GM19025 (cell line): ENCODE measurements at regions not wholly inside any gene's neighbourhood (a gene's known extent, or its start where the extent isn't known, plus 50 kb on each side); places are given as distances from the start of the nearest gene placed in this dataset.

Experiments
- ATAC-seq: cut with Tn5 transposase; IDR thresholded peaks from one replicate; pipeline ENCODE4 v1.9.1; 2021; ENCODE audit warnings: mild to moderate bottlenecking, low read depth, moderate library complexity; ENCODE audit not compliant: unreplicated experiment

DNA sequence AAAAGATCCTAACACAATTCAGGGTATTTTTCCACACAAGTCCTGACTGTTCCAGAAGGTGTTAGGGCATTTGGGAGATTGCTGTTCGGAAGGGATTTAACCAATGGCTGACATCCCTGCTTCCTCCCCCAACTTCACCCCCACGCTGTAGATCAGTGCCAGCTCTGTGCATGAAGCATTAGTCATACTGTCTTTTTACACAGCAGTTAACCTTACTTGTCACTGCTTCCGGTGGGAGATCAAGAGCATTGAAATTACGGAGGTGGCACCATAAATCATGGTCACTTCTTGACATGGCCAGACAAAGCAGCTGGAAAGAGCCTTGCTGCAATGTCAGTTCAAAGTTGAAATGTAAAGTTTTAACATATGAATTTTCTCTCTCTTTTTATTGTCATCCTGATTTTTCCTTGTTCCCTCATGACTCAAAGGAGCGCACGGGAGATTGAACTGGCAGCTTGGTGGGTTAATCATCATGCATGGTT is 70.2 kb downstream of the HRH4 start:
- no peak for ATAC-seq

DNA sequence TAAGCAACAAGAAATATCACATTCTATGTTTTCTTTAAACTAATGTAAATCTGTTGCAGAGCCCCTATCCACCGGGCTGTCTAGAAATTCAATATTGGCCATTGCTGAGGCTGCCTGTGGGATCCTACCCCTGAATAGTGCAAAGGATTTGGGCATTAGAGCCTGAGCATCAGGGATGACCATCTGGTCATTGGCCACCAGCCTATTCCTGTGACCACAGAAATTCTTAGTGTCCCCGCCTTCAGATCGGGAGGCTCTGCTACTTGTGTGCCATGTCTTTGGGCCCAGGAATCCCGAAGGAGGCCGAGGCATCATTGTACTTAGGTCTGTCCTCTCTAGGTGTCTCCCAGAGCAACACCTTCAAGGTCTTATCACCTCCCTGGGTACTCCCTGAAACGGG is 73.8 kb downstream of the HRH4 start:
- ATAC-seq: no peak

DNA sequence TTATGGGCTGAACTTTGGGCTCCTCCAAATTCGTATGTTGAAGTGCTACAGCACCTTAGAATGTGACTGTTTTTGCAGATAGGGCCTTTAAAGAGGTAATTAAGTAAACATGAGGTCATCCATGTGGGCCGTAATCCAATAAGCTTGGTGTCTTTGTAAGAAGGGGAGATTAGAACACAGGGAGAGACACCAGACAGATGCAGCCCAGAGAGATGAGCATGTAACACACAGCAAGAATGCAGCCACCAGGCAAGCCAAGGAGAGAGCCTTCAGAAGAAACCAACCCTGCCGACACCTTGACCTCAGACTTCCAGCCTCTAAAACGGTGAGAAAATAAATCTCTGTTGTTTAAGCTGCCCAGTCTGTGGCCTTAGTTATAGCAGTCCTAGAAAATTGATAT is 74.3 kb downstream of the HRH4 start:
- no peak for ATAC-seq

DNA sequence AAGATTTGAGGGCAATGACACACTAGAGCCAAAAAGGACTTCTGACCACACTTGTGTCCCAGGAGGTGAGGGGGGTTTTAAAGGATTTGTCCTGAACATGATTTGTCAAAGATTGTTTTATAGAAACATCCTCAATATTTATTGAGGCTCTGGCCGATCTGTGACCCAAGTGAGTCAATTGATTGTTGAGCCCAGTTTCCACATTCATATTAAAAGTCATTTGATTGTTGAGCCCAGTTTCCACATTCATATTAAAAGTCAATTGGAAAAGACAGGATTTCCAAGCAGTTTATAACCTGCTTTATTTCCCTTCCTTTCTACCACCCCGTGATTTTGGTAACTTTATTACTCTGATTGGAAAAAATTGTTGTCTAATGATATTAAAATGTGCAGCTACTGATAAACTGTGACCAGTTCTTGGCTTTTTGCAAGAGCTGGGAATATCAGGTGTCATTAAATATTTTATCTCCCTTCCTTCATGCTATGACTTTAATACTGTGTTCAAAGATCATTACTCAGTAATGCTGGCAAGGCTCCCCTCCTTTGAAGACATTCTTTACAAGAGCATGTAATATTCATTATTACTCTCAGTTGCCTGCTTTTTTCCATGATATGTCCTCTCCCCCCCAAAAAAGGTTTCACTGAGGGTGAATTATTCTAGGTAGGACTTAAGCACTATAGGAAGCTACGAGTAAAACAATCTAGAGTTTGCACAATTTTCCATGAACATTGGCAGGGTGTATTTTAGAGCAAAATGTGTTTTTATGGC is 75.3 kb downstream of the HRH4 start:
- ATAC-seq: no peak

DNA sequence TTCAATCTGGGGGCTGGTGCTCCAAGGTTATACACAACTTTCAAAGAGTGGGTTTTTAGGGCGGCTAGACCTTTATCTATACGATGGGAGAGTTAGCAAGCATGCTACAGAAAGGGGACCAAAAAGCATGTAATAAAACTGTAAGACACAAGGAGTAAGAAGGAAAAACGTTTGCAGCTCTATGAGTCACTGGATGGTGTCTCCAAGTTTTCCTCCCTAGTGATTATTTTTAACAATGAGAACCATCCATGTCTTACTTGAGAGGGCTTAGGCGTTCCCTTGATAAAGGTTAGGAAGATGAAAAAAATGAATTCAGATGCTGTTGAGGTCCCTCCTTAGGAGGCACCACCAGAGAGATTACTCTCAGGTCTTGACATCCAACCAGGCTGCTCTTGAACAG is 75.9 kb downstream of the HRH4 start:
- ATAC-seq: no peak

DNA sequence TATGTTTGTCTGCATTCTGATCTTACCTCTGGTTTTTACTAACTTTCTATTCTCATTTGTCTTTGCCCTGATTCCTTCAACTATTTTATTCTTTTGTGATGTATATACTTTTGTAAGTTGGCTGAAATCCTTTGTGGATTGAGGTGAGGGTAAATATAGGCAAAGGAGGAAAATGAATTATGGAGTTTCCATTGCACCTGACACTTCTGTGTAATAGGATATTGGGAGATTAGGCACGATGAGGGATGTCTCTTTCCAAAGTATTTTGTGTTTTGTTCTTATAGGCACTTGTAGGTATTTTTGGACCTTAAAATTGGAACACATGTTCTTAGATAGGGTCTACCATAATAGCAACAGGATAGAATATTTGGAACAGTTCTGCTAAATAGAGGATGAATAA is 76.4 kb downstream of the HRH4 start:
- no peak for ATAC-seq

DNA sequence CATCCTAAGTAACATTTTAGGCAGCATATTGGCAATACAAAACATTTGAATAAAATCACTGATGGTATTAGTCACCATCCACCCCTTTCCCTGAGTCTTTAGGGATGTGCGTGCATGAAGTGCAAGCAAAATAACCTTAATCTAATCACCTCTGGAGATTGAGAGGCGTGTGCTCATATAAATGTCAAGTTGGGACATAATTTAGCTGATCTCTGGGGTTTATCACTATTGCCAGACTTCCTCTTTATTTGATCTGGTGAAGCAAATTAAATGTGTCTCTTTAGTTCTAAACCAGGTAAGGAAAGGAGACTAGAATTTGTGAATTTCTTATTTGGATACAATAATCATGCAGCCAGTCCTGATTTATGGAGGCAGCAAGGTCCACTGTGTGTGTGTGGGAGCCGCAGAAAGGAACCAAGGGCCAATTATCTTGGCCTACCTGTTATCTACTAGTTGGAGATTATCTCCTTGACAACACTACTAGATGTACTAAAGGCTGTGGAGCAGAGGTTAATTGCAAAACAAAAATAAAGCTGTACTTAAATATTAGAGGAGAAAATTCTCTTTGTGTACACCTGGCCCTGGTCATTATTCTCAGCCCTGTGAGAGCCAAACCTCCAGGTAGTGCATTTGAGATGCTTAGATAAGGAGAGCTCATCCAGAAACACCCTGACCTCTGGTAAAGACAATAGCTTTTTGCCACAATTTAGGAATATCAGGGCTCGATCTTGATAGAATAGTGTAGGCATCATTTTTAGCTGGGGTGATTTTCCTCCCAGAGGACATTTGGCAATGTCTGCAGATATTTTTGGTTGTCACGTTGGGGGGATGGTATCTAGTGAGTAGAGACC is 78.2 kb downstream of the HRH4 start:
- ATAC-seq: no peak

DNA sequence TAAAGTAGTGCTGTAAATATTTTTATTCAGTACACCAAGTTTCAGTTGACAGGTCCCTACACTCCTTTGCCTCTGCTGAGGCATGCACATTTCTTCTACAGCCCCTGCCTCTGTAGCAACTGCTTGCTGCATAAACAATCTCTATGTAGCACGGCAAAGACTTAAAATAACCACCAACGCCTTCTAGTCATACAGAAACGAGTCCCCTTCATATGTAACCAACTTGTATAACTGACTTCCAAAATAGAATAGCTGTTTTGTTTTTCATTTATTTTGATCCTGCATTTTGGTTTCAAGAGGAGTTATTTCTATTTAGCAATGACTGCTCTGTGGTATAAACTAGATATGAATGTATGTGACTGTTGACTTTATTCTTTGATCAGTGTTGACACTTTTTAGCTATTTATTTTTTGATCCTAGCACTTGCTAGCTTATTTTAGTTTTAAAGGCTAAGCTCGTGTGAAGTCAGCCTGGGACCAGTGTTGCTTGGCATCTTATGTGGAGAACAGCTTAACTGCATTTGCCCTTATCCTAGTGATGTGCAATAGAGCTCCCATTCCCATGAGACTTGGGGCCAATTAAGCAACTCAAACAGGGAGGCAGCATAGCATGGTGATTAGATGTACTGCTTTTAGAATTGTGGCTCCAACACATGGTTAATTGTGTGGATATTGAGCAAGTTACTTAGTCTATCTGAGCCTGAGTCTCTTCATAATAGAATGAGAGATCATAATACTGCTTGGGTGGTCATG is 79.6 kb downstream of the HRH4 start:
- no peak for ATAC-seq

DNA sequence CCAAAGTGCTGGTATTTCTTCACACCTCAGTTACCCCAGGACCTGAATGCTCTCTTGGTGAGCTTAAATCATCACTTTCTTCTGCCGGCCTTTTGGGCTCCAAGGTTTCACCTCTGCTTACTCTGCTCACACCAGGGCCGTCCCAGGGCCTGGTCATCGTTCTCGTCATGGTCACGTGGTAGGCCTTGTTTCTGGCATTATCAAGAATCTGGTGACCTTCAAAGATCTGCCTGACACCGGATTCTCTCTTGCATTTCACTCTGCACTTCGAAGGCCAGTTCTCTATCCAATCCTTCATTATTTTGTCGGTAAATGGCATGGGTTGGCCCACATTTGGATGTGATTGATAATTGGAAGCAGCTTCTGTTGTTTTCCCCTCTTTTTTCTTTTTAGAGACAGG is 80.5 kb downstream of the HRH4 start:
- ATAC-seq: no peak

DNA sequence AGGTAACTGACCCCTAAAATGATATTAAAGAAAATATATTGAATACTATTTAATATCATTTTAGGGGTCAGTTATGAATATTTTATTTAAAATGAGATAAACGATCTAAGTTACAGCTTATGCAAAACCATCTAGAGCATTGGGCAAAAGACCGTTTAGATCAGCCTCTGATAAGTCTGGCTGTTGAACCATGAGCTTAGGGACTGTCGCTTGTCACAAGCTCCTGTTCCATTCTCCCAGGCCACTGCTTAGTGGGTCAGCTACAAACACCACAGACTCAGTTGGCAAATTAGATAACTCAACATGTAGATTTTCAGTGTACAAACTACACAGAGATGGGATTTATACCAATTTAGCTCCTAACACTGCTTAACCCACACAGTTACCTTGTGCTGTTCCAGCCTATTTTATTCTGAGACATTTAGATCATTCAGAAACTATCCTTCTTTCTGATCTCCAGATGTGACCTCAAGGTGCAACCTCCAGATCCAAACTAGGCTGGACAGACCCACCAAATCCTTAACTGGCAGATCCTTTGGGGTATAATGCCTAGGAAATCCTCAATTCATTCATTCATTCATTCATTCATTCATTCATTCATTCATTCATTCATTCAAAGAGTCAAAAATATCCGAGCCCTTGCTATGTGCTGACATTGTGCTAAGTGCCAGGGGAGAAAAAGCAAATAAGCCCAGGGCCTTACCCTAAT is 82.8 kb downstream of the HRH4 start:
- ATAC-seq: no peak

DNA sequence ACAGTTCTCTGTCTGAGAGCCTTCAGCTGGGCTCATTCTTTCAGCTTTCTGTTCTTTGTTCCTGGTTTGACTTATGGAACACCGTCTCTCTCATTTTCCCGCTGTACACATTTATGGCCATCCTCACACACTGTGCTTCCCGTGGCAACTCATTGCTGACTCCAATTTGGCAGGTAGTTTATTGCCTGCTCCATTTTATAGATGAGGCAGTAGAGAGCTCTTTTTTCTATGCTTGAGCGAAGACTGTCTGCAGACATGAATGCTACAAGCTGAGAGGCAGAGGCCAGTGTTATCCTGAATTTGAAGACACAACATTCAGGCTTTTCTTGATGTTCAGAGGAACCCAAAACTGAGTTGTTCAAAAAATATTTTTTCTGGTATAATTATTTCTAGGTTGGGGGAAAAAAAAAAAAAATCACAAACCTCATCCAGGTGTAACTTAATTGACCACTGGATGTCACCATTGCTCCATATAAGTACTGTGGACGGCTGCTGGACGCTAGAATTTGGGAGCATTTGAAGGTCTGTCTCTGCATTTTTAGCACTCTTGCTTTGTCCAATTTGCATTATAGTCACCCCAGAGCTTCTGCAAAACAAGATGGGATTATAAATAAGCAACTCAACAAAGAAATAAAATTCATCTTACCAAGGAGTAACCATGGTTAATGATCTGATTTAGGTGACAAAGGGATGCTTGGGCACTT is 83.5 kb downstream of the HRH4 start:
- no peak for ATAC-seq

DNA sequence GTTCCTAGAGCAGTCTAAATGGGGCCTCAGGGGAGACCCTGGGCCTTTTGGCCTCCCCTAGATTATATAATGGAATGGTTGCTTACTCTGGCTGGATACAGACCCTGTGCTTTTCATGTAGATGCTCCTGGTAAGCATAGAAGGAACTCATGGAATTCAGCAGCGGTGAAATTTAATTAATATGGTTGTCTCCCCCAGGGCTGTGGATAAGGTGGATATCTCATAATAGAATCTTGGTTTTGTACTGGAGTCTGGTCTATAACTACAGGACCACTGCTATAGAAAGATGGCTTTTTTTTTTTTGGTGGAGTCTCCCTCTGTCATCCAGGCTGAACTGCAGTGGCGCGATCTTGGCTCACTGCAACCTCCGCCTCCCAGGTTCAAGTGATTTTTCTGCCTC is 84.5 kb downstream of the HRH4 start:
- no peak for ATAC-seq

DNA sequence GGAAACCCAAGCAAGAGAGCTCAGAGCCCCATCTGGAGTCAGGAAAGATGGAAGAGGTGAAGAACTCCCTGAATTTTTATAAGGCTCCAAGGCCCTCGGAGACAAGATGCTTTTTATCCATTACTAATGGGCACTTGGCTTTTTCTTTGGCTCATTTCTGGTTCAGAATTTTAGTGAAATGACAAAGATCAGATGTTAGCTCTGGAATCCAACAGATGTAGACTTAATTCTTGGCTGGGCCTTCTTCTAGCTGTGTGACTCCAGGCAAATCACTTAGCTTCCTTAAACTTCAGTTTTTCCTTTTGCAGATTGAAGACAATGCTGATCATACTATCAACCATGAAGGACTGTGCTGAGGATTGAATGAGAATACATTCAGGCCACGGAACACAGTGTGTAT is 85.2 kb downstream of the HRH4 start:
- no peak for ATAC-seq

DNA sequence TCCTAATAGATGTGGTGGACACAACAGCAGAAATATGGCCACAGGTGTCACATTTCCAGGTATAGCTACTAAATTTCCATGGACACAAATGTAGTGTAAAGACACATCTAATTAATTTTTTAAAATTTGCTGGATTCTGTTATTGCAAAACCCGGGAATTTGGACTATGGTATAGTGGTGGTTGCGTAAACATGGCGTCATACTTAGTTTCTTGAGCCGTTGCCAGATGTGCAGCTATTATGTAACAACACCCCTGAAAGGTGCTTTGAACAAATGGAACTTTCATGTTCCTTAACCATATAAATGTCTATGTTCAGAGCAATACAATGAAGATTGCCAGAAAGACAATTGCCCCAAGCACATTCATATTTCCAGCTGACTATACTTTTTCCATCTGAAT is 85.9 kb downstream of the HRH4 start:
- no peak for ATAC-seq

DNA sequence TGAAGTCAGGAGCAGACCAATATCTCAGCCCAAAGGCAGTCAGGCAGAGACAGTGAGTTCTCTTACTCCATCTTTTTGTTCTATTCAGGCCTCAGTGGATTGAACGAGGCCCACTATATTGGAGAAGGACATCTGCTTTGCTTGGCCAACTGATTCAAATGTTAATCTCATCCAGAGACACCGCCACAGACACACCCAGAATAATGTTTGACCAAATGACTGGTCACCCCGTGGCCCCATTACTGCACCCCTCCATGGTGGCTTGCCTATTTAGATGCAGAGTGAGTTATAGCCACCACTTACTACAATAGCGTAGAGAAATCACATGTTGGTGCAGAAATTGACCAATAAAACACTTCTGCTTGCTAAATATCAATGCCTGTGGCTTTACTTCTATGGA is 88.1 kb downstream of the HRH4 start:
- ATAC-seq: no peak

DNA sequence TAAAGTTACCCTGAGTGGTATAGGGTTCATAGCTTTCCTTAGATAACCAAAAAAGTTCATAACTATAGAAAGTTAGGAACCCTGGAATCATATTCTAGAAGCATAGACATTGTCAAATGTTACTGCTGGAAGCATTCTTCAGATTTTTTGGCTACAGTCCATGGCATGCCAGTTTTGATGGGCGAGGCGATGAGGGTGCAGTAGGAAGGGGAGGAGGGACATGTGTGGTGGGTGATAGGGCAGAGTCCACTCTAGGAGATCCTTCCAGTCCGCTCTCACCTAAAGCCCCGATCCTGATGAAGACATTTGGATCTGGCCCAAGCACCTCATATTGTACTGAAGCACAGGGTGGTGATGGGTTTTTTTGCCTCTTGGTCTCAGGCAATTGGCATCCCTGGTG is 91.8 kb downstream of the HRH4 start:
- no peak for ATAC-seq

DNA sequence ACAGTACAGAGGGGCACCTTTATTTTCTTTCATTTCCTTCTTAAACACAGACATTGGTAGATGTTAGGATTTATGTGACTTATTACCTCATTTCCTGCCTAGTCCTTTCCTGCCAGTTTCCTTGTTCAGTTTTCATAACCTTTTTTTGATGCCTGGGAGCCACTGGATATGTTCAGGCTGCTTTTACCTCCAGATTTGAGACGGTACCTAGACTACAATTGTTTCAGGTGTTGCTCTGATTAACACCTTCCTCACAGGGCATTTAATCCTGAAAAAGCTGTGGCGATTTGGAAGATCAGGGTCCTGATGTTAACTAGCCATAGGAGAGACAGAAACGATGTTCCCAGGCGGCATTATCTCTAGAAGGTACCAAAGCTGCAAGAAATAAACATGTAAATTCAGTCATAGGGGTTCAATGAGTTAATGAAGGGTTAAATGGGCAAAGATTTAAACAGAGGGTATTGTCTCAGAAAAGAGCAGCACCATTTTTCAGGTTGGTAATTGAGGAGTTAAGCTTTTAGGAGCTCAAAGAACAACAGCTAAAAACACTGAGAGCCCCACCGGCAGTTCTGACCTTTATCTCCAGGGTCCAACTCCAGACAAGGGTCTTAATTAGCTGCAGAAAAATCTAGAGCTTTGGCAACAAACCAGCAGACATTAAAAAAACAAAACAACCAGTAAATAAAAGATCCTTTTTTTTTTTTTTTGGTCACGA is 93.3 kb downstream of the HRH4 start:
- ATAC-seq: no peak

DNA sequence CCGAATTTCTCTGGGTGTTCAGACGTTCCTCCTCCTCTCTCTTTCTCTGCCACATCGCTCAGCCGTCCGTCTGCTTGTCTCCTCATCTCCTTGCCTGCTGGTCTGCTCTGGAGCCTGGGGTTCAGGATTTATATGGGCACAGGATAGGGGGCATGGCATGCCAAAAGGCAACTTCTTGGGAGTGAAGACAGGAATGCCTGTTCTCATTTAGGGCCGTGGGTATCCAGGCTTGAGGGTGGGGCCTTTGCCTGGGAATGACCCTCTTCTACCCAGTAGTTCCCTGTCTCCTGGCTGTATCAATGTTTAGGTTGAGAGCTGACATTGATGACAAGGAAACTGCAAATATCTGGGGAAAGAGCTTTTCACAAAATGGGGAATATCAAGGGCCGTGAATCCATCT is 98.0 kb downstream of the HRH4 start:
- no peak for ATAC-seq

DNA sequence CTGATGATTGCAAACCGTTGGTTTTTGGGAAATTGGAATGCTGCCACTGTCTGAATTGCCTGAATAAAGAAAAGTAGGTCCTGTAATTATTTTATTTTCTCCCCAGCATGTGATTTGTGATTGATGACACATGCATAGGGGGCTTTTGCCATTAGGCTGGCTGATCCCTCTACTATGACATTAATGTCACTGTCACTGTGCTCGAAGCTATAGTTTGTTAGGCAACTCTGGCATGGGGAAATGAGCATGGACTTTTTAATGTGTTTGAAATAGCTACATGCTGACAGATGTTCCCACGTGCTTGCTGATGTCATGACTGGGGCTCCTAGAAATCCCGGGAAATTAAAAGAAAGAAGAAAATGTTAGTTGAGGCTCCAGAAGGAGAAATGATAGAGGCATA is 99.1 kb downstream of the HRH4 start:
- ATAC-seq: no peak
